SU-DHL-6 (cell line): ENCODE measurements at regions not wholly inside any gene's neighbourhood (a gene's known extent, or its start where the extent isn't known, plus 50 kb on each side); places are given as distances from the start of the nearest gene placed in this dataset.

Source experiments
- H2AFZ ChIP-seq: fragments of 200-600 bp; sonication (generic); 2 replicates; pipeline ENCODE4 v1.6.1; 2014; ENCODE audit warnings: low read depth, mild to moderate bottlenecking, moderate library complexity, mixed read lengths, antibody characterized with exemption, low read length; ENCODE audit not compliant: severe bottlenecking
- H3F3A ChIP-seq: fragments of 200-600 bp; shearing (Covaris generic); 2 replicates; pipeline ENCODE4 v1.6.0; 2016; ENCODE audit warnings: antibody characterized with exemption, mild to moderate bottlenecking; ENCODE audit not compliant: insufficient read depth
- H3K27ac ChIP-seq: fragments of 200-600 bp; sonication (generic); 2 replicates; pipeline ENCODE4 v1.5.1; 2016; ENCODE audit warnings: low read depth, mild to moderate bottlenecking, low read length, moderate library complexity, mixed read lengths
- H3K27me3 ChIP-seq: fragments of 200-600 bp; sonication (generic), shearing (Covaris generic); 2 replicates; pipeline ENCODE4 v1.6.0; 2014; ENCODE audit warnings: mild to moderate bottlenecking, low read length
- H3K36me3 ChIP-seq: fragments of 200-600 bp; sonication (generic); 2 replicates; pipeline ENCODE4 v1.6.1; 2014; ENCODE audit warnings: mild to moderate bottlenecking, low read length, mixed read lengths
- H3K4me2 ChIP-seq: fragments of 300-600, 200-600 bp; shearing (Covaris generic), sonication (generic); 2 replicates; pipeline ENCODE4 v1.6.0; 2014; ENCODE audit warnings: low read length, low read depth, mild to moderate bottlenecking; ENCODE audit not compliant: poor library complexity, severe bottlenecking
- H3K4me3 ChIP-seq: fragments of 200-600 bp; sonication (generic); 2 replicates; pipeline ENCODE4 v1.5.1; 2014; ENCODE audit warnings: antibody characterized with exemption, low read length, mild to moderate bottlenecking, mixed read lengths; ENCODE audit not compliant: insufficient read depth, poor library complexity, severe bottlenecking
- H3K79me2 ChIP-seq: fragments of 200-600 bp; sonication (generic); 2 replicates; pipeline ENCODE4 v1.6.1; 2014; ENCODE audit warnings: mild to moderate bottlenecking, low read length, moderate library complexity; ENCODE audit not compliant: insufficient read depth
- H3K9ac ChIP-seq: fragments of 200-600 bp; sonication (generic); 2 replicates; pipeline ENCODE4 v1.7.0; 2014; ENCODE audit warnings: mild to moderate bottlenecking, low read length
- H3K9me2 ChIP-seq: fragments of 200-600 bp; sonication (generic); replicated peaks from 2 replicates; pipeline ENCODE4 v1.6.1; 2014; ENCODE audit warnings: low read length; ENCODE audit not compliant: insufficient read depth
- H3K9me3 ChIP-seq: fragments of 200-600 bp; sonication (generic); 2 replicates; pipeline ENCODE4 v1.6.1; 2014; ENCODE audit warnings: low read length, mixed read lengths; ENCODE audit not compliant: insufficient read depth
- H4K20me1 ChIP-seq: fragments of 200-600 bp; sonication (generic); 2 replicates; pipeline ENCODE4 v1.6.1; 2014; ENCODE audit warnings: low read depth, mild to moderate bottlenecking, antibody characterized with exemption, low read length, moderate library complexity, mixed read lengths
- CTCF ChIP-seq: fragments of 200-600 bp; sonication (generic); IDR thresholded peaks from one replicate; pipeline ENCODE4 v1.5.1; 2017; ENCODE audit warnings: antibody characterized with exemption, mild to moderate bottlenecking, low read length, moderate library complexity; ENCODE audit not compliant: insufficient read depth, poor library complexity, severe bottlenecking
- EZH2phosphoT487 ChIP-seq: fragments of 200-600 bp; sonication (generic), shearing (Covaris generic); conservative IDR thresholded peaks from 2 replicates; pipeline ENCODE4 v1.6.1; 2018; ENCODE audit warnings: mild to moderate bottlenecking, antibody characterized with exemption, low read length, moderate library complexity, mixed read lengths

DNA sequence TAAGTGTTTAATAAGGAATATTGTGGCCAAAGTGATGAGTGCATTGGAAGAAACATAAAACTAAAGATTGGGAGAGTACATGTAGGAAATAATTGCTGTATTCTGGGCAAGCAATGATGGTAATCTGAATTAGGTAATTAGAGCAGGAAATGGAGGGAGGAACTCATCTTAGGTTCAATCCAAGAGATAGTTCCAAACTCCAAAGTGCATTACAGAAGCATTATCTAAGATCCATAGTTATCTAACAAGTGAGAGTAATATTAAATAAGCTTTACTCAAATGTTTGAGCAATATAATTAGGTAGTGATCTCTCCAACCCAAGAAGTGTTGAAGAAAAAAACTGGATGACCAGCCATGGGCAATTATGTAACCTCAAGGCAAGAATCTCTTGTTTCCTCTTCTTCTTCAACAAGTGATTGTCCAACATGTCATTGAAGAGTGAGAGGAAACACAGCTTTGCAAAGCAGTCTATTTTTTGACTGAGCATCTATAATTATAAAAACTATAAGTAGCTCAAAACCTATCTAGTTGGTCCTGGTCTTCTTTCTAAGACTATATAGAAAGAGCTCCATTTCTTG, 181.2 kb upstream of the TNFAIP3 start:
- H3K27me3 ChIP-seq, result no peaks in the 10 kb centered on the region
- no peak overlapping the region for H3K4me2 ChIP-seq
- no peaks in the 10 kb centered on the region for H3F3A ChIP-seq
- H3K9me2 ChIP-seq, result no peaks in the 10 kb centered on the region
- H3K79me2 ChIP-seq, result no peaks in the 10 kb centered on the region
- H3K4me3 ChIP-seq, result no peak overlapping the region
- no peaks in the 10 kb centered on the region for H4K20me1 ChIP-seq
- no peak overlapping the region for H3K27ac ChIP-seq
- H3K36me3 ChIP-seq, result no peaks in the 10 kb centered on the region
- H2AFZ ChIP-seq, result no peak overlapping the region
- H3K9me3 ChIP-seq, result no peaks in the 10 kb centered on the region
- no peak for TF ChIP-seq CTCF
- TF ChIP-seq EZH2phosphoT487, result no peak
- no peak overlapping the region for H3K9ac ChIP-seq

DNA sequence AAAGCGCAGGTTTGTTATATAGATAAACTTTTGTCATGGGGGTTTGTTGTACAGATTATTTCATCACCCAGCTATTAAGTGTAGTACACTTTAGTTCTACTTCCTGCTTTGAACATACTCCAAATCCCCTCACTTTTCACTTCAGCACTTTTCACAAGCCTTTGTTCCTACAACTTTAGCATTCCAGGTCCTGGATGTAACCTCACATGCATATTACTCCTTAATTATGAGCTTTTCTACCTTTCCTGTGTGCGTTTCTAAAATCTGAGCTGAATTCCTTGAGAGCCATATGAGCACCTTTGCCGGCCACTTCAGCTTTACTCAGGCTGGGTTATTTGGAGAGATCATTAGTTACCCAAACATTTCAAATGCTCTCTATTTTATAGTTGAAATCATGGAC, 179.2 kb upstream of the TNFAIP3 start:
- Histone ChIP-seq H3K27ac (no peak overlapping the region), H3K9me2 (no peaks in the 10 kb centered on the region), H3K79me2 (no peaks in the 10 kb centered on the region), H3K27me3 (no peaks in the 10 kb centered on the region), H3K9ac (no peak overlapping the region), H3K4me3 (no peak overlapping the region), H2AFZ (no peak overlapping the region), H3K36me3 (no peaks in the 10 kb centered on the region), H4K20me1 (no peaks in the 10 kb centered on the region), H3F3A (no peaks in the 10 kb centered on the region), H3K9me3 (no peaks in the 10 kb centered on the region), H3K4me2 (no peak overlapping the region)
- TF ChIP-seq EZH2phosphoT487 (no peak), CTCF (no peak)

GRCh38 chr6:137688230-137688971, 178.7 kb upstream of the TNFAIP3 start:
- H3K9me3 ChIP-seq, result no peaks in the 10 kb centered on the region
- H3K27me3 ChIP-seq, result no peaks in the 10 kb centered on the region
- H3K4me3 ChIP-seq, result no peak overlapping the region
- H3K9ac ChIP-seq, result no peak overlapping the region
- no peak overlapping the region for H2AFZ ChIP-seq
- H3K79me2 ChIP-seq, result no peaks in the 10 kb centered on the region
- H3K27ac ChIP-seq, result no peak overlapping the region
- no peaks in the 10 kb centered on the region for H3F3A ChIP-seq
- H3K9me2 ChIP-seq, result no peaks in the 10 kb centered on the region
- TF ChIP-seq CTCF (no peak), EZH2phosphoT487 (no peak)
- no peaks in the 10 kb centered on the region for H3K36me3 ChIP-seq
- H4K20me1 ChIP-seq, result no peaks in the 10 kb centered on the region
- no peak overlapping the region for H3K4me2 ChIP-seq
